Nephron progenitor cell (in vitro differentiated cells): ENCODE measurements at regions not wholly inside any gene's neighbourhood (a gene's known extent, or its start where the extent isn't known, plus 50 kb on each side); places are given as distances from the start of the nearest gene placed in this dataset.

Experiments used
- DNase-seq: peaks from one replicate; pipeline ENCODE4 v3.0.0; 2021
- H3K27ac Mint-ChIP-seq: 2 replicates; pipeline ENCODE4 v1.8.0; 2021; ENCODE audit warnings: mild to moderate bottlenecking, moderate library complexity, mixed read lengths
- H3K27me3 Mint-ChIP-seq: 2 replicates; pipeline ENCODE4 v1.8.0; 2021; ENCODE audit warnings: mild to moderate bottlenecking, low read depth, mixed read lengths; ENCODE audit not compliant: poor library complexity
- H3K36me3 Mint-ChIP-seq: 2 replicates; pipeline ENCODE4 v1.8.0; 2021; ENCODE audit warnings: low read depth, mixed read lengths
- H3K4me1 Mint-ChIP-seq: 2 replicates; pipeline ENCODE4 v1.8.0; 2021; ENCODE audit warnings: mixed read lengths
- H3K4me3 Mint-ChIP-seq: 2 replicates; pipeline ENCODE4 v1.8.0; 2021; ENCODE audit warnings: mild to moderate bottlenecking, moderate library complexity, mixed read lengths
- H3K9me3 Mint-ChIP-seq: 2 replicates; pipeline ENCODE4 v1.8.0; 2021; ENCODE audit warnings: mild to moderate bottlenecking, moderate library complexity, mixed read lengths
- CTCF ChIP-seq: fragments of 200-600 bp; sonication (generic); IDR thresholded peaks from 2 replicates; pipeline ENCODE4 v1.5.0; 2021; ENCODE audit warnings: antibody characterized with exemption

- DNase-seq, result no peak
- TF ChIP-seq CTCF, result no peak
- no peaks in the 10 kb centered on the region for H3K9me3 Mint-ChIP-seq
- no peak overlapping the region for H3K4me3 Mint-ChIP-seq
- no peaks in the 10 kb centered on the region for H3K36me3 Mint-ChIP-seq
- H3K27ac Mint-ChIP-seq, result no peak overlapping the region
- H3K4me1 Mint-ChIP-seq, result no peaks in the 10 kb centered on the region
- H3K27me3 Mint-ChIP-seq, result peaks cover 2% of the 10 kb centered on the region
These were observed 317.5 kb downstream of the PCDH7 start for GRCh38 chr4:31037703-31038102.

- DNase-seq, result no peak
- no peaks in the 10 kb centered on the region for H3K4me1 Mint-ChIP-seq
- TF ChIP-seq CTCF, result no peak
- peaks cover 2% of the 10 kb centered on the region for H3K27me3 Mint-ChIP-seq
- H3K4me3 Mint-ChIP-seq, result no peak overlapping the region
- no peaks in the 10 kb centered on the region for H3K36me3 Mint-ChIP-seq
- no peak overlapping the region for H3K27ac Mint-ChIP-seq
- no peaks in the 10 kb centered on the region for H3K9me3 Mint-ChIP-seq
These were observed 319.2 kb downstream of the PCDH7 start for GRCh38 chr4:31039382-31039781.

GRCh38 chr4:31040106-31040505, 319.9 kb downstream of the PCDH7 start:
- TF ChIP-seq CTCF, result no peak
- no peak overlapping the region for H3K4me3 Mint-ChIP-seq
- peaks cover 2% of the 10 kb centered on the region for H3K4me1 Mint-ChIP-seq
- H3K27ac Mint-ChIP-seq, result no peak overlapping the region
- H3K9me3 Mint-ChIP-seq, result no peaks in the 10 kb centered on the region
- no peak for DNase-seq
- H3K36me3 Mint-ChIP-seq, result no peaks in the 10 kb centered on the region
- peaks cover 2% of the 10 kb centered on the region for H3K27me3 Mint-ChIP-seq

GRCh38 chr4:31041385-31041784, 321.2 kb downstream of the PCDH7 start:
- Mint-ChIP-seq H3K4me1 (peaks cover 9% of the 10 kb centered on the region), H3K36me3 (no peaks in the 10 kb centered on the region), H3K27me3 (no peaks in the 10 kb centered on the region), H3K4me3 (no peak overlapping the region), H3K27ac (no peak overlapping the region), H3K9me3 (no peaks in the 10 kb centered on the region)
- TF ChIP-seq CTCF, result no peak
- DNase-seq, result no peak

GRCh38 chr4:31041853-31042252, 321.7 kb downstream of the PCDH7 start:
- H3K4me3 Mint-ChIP-seq, result no peak overlapping the region

More at GRCh38 chr4:31041853-31042252, 321.7 kb downstream of the PCDH7 start:
- Mint-ChIP-seq H3K27ac (no peak overlapping the region), H3K36me3 (no peaks in the 10 kb centered on the region), H3K9me3 (no peaks in the 10 kb centered on the region), H3K4me1 (peaks cover 9% of the 10 kb centered on the region), H3K27me3 (no peaks in the 10 kb centered on the region)
- no peak for TF ChIP-seq CTCF
- no peak for DNase-seq
